Dermis blood vessel endothelial cell (primary cell): ENCODE measurements at regions not wholly inside any gene's neighbourhood (a gene's known extent, or its start where the extent isn't known, plus 50 kb on each side); places are given as distances from the start of the nearest gene placed in this dataset.

ENCODE experiments used
- DNase-seq: peaks from one replicate; pipeline ENCODE4 v3.0.0; 2010

GRCh38 chr20:60976139-60976538, 275.9 kb upstream of the CDH4 start:
- DNase-seq = no peak

GRCh38 chr20:60976913-60977312, 275.1 kb upstream of the CDH4 start:
- DNase-seq = no peak

DNA sequence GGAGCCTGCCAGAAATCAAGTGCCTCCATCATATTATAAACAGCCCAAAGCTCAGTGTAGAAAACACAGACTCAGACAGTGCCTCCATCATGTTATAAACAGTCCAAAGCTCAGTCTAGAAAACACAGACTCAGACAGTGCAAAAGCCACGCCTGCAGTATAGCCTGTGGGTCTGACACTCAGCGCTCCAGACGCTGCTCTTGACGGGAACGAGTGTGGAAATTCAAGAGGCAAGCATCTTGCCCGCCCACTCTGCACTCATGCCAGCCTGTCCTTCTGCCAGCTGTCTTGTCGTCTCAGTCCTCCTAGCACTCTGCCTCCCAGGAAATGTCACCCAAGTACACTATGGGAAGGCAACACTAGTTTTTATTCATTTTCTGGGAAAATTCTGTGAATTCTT, 274.2 kb upstream of the CDH4 start:
- DNase-seq = no peak

DNA sequence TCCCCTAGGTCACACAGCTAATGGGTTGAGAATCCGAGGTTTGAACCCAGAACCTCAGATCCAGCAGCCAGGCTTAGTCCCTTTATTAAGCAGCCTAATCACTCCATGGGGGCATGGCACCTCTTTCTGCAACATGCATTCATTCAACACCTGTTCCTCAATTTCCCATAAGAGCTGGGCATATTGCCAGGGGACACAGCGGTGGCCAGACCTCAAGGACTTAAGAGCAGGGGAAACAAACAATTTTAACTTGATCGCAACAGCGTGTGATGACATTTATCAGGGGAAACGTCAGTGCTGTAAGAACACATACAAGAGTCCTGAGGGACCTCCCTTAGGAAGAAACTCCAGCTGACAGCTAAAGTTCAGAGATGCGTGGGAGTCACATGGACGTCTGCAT, 267.4 kb upstream of the CDH4 start:
- no peak for DNase-seq

- DNase-seq = no peak
Observed at GRCh38 chr20:60986506-60987156, 265.4 kb upstream of the CDH4 start.

DNA sequence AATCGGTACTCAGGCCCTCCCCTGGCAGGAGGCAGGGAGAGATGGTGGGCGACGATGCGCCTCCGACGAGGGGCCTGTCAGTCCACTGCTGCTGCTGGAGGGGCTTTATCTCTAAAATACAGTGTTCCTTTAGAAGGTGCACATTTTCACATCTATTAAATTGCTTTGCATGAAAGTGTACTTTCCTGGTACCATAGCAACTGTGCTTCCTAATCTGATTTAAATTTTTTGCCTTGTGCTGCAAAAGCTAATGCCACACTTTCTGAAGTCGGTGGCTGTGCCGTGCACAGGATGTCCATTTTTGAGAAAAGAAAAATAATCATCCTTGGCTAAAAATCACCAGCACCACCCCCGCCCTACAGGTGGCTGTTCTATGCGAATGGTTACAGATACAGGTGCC, 262.0 kb upstream of the CDH4 start:
- no peak for DNase-seq

DNA sequence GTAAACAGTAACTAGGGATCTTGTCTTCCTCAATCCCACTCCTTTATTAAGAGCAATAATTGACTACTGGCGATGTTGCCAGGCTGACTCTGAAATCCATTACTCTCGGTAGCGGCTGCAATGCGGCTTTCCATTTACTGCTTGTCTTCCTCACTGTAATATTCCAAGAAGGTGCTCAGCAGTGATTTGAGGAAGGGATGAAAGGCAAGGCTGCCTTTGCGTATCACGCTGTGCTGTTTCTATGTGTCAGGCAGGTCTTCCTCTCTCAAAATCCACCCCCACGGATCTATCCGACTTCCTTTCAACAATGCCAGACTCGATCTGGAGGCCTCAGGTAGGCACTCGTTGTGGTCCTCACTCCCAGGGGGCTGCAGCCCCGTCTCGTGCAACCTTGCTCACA, 261.4 kb upstream of the CDH4 start:
- DNase-seq = no peak

GRCh38 chr20:60993433-60994044, 258.5 kb upstream of the CDH4 start:
- DNase-seq = peak; percentile 9

DNA sequence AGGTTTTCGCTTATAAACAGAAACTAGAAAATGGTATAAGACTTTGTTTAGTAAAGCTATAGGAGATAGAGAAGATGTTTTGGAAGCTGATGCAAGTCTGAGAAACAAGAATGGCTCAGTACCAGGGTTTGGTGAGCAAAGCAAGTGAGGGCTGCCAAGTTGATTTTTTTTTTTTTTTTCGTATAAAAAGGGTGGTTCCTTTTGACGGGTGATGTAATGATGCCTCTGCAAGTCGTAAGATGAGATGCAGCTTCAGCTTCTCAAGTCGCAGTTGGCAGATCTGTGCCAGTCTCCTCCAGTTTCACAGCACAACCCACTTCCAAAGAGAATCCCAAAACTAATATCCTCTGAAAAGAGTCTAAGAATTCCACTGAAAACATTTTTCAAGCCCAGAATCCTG, 252.8 kb upstream of the CDH4 start:
- no peak for DNase-seq

DNA sequence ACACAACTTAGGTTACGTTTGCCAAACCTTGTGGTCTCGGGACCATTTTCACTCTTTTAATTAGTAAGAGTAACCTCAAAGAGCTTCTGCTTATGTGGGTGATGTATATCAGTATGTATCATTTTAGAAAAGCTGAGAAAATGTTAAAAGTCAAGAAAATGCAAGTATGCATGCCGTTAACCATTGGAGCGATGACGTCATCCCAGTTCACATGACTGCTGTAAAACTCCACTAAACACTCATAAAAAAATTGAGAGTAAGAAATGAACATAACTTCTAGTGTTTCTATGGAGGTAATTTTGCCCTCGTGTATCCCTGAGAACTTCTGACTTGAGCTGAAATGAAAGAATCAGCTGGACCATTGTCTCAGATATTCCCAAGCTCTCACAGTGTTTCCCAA, 250.0 kb upstream of the CDH4 start:
- DNase-seq = no peak

GRCh38 chr20:61014491-61014890, 237.6 kb upstream of the CDH4 start:
- DNase-seq = no peak

- no peak for DNase-seq
Observed at GRCh38 chr20:61015602-61016001, 236.5 kb upstream of the CDH4 start.

DNA sequence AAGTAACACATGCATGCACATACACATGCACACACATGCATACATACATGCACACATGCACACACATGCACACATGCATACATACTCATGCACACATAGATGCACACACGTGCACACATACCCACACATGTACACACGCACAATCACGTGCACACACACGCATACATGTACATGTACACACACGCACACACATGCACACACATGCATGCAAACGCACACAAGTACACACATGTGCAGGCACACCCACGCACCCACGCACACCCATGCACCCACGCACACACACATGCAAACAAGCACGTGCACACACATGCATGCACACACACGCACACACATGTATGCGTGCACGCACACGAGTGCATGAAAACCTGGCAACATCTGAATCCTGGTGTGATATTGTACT, 232.7 kb upstream of the CDH4 start:
- no peak for DNase-seq

GRCh38 chr20:61023612-61024011, 228.4 kb upstream of the CDH4 start:
- no peak for DNase-seq

GRCh38 chr20:61024390-61024789, 227.7 kb upstream of the CDH4 start:
- DNase-seq = no peak

GRCh38 chr20:61025536-61025935, 226.5 kb upstream of the CDH4 start:
- no peak for DNase-seq

DNA sequence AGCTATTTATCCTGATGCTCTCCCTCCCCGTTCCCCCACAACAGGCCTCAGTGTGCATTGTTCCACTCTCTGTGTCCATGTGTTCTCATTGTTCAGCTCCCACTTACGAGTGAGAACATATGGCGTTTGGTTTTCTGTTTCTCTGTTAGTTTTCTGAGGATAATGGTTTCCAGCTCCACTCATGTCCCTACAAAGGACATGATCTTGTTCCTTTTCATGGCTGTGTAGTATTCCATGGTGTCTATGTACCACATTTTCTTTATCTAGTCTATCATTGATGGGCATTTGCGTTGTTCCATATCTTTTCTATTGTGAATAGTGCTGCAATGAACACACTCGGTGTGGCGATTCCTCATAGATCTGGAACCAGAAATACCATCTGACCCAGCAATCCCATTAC, 225.9 kb upstream of the CDH4 start:
- DNase-seq = no peak

DNA sequence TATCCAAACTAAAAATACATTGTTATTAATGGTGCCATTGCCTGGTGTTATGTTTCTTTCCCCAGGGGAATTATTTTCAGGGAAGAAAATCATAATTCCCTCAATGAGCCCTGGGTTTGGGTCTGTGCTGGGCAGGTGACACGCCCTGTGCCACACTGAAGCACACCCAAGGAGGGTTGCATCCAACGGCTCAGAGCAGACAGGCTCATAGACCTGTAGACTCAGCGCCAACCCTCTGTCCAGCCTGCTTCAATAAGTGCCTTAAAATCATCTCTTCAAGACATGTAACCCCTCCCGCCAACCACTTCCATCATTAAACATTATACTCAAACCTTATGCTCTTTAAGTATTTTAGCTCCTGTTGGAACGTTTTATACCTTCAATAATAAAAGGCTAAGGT, 225.3 kb upstream of the CDH4 start:
- DNase-seq = no peak

DNA sequence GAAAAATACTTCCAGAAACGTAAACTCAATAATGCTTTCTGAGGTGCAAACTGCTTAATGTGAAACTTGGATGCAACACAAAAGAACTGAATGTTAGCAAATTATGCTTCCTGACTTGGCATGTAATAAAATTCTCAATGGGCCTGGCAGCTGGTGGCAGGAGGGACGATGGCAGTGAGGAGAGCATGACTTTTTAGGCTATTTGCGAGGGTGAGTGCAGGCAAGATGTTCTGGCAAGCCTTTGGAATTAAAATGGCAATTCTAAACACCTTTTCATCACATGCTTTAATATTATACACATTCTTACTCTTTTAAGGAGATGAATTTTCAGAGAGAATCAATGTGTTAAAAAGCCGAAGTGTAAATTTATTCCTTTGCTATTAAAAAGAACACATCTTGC, 224.8 kb upstream of the CDH4 start:
- DNase-seq = no peak

GRCh38 chr20:61030130-61030529, 221.9 kb upstream of the CDH4 start:
- DNase-seq = no peak

DNA sequence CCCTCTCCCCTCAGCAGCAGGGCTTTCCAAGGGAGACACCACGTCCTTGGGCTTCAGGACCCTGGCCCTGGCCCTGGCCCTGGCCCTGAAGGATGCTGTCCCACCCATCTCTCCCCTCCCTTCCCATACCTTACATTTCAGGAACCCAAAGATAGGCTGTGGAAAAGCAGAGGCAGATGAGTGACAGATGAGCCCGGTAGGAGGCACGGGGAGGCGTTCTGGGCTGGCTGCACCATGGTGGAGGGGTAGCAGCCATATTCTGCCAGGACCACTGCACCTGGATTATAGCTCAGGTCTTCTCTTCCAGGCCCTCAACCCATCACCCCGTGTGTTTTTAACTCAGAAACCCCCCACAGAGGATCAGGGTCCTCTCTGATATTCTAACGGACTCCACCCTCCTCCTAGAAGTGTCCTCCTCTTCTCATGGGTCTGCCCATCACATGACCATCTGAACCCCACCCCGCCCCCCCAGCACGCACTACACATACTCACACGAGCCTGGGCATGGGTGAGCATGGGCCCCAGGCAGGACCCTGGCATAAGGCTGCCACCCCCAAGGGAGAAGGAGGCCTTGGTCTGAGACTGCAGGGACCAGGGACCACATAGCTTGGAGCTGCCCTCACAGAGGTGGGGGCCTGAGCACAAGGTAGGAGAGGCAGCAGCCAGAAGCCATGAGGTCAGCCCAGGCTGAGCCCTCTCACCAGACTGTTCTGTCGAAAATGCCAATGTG, 220.8 kb upstream of the CDH4 start:
- DNase-seq = no peak

DNA sequence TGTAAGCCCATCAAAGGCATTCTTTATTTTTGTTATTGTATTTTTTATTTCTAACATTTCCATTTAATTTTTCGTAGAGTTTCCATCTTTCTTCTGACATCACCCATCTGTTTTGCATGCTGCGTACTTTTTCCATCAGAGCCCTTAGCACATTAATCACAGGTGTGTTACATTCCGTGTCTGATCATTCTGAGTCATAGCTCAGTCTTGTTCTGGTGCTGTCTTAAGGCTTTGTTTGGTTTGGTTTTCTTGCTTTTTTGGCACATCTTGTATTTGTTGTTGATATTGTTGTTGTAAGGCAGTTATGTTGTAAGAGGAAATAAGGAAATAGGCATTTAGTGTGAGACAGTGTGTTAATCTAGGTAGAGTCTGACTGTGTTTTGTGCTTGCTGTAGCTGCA, 214.6 kb upstream of the CDH4 start:
- DNase-seq = no peak

DNA sequence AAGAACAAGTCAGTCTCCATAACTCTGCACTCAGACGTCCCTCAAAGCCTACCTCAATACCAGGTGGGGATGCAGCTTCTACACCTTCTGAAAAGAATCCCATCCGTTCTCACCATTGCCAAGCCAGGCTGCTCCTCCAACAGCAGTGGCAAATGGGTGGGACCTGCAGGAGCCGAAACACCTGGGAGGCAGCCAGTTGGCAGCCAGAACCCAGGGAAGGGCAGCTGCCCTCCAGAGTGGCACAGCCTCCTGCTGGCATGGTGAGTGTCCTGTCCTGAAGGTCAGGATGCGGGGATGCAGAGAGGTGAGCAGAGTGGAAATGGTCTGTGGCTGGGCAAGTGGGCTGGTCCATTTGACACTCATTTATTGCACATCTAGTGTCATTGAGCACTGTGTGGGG, 210.6 kb upstream of the CDH4 start:
- DNase-seq = no peak
